CD4-positive, alpha-beta T cell treated with Interleukin-17A for 4 hours (primary cell): ENCODE measurements at regions not wholly inside any gene's neighbourhood (a gene's known extent, or its start where the extent isn't known, plus 50 kb on each side); places are given as distances from the start of the nearest gene placed in this dataset.
"Not testable (repeated sequence)": the region's sequence is repeated elsewhere in the genome, so short reads cannot be mapped to it uniquely, and the experiment has no call there.

ENCODE experiments used
- DNase-seq: peaks from one replicate; pipeline ENCODE4 v3.0.0-alpha.2; 2020; ENCODE audit warnings: mixed read lengths

DNA sequence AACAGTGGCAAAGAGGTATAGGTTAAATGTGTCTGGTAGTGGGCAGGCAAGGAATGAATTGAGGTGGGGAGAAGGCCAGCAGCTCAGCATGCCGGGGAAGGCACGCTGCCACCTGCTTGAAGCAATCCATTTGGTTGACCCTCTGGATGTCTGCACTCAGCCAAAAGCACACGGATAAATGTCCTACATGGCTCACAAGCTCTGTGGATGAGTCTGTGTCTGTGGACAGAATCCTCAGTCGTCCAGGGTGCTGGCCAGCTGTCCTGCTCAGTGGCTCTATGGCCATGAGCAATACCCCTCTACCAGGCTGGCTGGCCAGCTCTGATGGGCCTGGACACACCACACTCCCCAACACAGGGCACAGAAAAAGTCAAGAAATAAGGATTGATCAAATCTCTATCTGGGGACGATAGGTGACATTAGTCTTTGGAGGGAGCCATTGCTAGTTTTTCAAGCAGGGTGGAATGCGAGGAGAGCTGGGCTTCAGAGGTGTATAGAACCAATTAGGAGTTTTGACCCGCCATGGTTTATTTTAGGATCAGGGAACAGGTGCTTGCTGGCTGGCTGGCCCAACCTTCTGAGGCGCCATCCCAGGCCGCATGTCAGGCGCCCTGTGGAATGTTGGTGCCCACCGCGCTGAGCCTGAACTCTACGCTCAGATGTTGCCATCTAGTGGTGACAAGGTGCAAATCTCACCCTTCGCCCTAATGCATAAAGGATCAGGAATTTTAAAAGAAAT, 493.4 kb downstream of the TNS3 start:
- DNase-seq: peak; percentile 10

GRCh38 chr7:47087866-47088265, 494.0 kb downstream of the TNS3 start:
- no peak for DNase-seq

DNA sequence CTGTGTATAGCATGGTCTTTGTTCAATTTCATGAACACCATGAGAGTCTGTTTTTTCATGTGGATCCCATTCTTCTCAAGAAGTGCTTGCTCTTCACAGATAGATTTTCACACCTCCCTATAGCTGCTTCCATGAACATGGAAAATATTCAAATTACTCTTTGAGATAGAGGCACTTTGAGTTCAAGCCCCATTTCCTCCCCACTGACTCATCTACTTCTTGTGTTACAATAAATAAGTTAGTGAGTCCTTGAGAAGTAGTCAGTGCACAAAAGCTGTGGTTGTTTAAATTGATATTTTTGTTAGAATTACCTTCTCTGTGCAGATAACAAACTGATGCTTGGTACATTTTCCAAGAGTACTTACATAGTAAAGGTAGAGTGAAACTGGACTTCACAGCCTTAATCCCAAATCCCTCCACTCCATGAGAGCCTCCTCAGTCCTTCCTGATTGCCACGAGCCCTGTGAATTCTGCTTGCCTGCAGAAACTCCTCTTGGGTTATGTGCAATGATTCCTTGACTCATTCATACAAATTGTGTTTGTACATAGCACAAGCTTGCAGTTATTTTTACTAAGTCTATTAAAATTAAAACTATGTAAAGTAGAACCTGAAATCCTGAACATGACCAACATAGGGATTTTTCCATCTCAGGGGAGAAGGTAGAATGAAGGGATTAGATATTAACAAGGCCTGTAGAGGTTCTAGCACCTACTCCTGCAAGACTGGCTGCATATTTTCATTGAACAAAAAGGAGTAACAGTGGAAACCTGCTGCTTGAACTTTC, 496.2 kb downstream of the TNS3 start:
- DNase-seq: no peak

DNA sequence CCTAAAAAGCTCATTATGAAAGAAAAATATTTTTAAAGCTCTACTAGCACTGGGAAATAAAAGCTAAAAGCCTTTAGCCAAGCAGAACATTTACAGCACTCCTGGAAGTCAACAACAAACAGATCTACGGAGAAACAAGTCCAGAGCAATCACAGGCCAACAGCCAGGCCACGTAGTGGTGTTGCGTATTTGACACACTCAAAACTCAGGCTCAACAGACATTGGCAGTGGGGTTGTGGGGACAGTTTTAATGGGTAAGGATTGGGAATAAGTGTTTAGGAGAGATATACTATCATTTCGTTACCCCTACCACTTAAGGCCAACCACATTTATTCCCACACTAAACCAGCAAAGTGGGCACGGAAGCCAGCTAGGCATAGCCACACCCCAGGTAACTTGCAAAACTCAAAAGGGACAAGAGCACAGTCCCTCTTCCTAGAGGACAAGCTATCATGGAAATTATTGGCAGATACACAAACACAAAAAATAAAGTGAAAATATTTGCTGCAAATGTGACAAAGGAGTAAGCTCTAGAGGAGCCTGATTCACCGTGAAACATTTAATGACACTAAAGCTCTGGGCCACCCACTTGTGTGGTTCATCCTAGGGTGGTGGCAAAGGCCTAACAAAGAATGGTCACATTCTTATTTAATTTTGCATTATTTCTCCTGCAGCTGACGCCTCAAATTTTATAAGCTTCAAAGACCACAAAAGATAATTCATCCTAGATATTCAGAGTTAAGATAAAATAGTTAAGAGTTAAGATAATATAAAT, 498.2 kb downstream of the TNS3 start:
- no peak for DNase-seq

GRCh38 chr7:47080816-47081215, 501.1 kb downstream of the TNS3 start:
- no peak for DNase-seq

DNA sequence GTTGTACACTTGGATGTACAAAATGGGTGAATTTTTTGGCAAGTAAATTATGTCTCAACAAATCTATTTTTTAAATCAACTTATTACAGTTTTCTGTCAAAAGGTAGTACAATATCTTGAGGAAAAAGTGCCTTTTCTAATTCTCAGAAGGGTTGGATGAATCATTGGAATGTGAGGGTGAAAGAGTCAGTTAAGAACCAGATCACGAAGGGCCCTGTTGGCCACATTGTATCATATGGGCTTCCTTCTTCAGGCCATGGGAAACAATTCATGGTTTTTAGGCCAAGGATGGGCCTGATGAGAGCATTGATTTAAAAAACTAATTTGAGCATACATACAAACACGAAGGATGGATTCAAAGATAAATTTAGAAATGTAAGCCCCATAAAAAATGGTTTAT, 503.7 kb downstream of the TNS3 start:
- DNase-seq: no peak

GRCh38 chr7:47074702-47075153, 507.2 kb downstream of the TNS3 start:
- DNase-seq: no peak

- no peak for DNase-seq
Measured at GRCh38 chr7:47073284-47073683, 508.6 kb downstream of the TNS3 start.

- DNase-seq: no peak
Measured at GRCh38 chr7:47071866-47072265, 510.0 kb downstream of the TNS3 start.

GRCh38 chr7:47069385-47070076, 512.4 kb downstream of the TNS3 start:
- no peak for DNase-seq

- no peak for DNase-seq
Measured at GRCh38 chr7:47066976-47067614, 514.8 kb downstream of the TNS3 start.

GRCh38 chr7:47056731-47057130, 525.2 kb downstream of the TNS3 start:
- no peak for DNase-seq

GRCh38 chr7:47052541-47053208, 529.2 kb downstream of the TNS3 start:
- not testable (repeated sequence) for DNase-seq

DNA sequence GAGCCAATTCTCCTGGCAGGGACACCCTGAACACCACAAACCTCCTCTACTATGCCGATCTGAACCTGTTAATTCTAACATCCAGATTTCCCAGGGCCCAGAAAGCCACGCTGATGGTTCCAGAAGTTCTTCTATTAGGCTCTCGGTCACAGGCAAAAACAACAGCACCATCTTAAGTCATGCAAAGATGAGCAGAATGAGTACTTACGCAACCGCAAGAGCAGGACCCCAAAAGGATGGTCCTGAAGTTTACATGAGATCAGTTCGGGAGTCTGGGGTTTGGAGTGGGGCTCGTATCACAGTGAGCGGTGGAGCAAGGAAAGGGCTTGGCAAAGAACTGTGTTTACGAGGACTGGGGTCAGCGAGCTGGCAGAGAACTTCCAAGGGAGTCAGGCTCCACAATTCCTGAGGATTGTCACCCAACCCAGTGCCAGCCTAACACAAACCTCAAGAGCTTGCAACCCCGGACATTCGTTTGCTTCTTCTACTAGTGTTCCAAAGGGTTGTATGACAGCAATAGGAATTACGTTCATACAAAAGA, 532.6 kb downstream of the TNS3 start:
- no peak for DNase-seq

DNA sequence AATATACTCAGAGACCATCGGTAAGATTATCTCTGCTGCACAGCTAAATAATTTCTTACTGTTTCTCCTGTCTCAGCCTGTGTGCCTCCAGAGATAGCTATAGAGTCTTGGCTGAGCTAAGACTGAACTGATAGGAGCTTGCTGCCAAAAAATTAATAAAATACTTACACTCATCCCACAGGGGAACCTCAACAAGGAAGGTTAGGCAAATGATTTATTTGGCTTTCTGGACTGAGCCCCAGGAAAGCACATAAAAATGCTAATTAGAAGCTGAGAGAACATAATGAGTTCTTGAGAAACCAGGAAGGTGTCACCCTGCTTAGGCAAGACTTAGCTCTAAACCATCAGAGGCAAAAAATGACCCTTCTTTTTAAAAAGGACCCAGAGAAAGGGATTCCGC, 534.5 kb downstream of the TNS3 start:
- no peak for DNase-seq

GRCh38 chr7:47046949-47047348, 535.0 kb downstream of the TNS3 start:
- no peak for DNase-seq

DNA sequence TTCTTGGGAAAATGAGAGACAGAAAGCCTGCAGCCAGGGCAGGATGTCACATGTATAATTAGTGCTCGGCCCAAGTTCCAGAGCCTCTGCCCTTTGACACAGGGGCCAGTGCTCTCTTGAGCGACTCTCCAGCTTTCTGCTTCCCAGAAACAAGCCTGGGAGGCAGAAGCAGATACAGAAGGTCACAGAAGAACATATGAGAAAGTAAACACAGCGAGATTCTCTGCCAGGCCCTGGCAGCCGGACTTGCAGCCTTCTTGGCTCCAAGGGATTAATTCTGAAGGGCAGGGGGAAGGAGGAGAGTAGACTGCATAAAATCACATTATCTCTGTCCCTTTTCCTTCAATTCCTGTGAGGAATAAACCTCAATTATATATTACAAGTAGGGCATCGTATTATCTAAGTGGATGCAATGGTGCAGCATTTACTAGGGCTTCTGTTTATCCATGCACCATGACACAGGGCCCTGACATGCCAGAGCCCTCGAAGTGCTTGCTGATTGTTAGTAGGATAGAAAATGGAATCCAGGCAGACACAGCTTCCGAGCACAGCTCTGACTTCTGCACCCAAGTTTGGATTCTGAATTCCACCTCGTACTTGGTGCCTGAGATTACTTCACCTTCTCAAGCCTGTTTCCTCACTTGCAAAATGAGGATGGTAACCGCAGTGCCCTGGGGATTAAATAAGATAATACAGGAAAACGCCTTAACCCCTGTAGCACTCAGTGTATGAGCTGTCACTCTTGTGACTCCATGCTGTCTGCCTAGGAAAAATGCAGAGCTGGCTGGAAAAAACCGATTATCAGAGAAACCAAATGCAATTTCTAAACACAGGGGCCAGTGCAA, 536.5 kb downstream of the TNS3 start:
- no peak for DNase-seq

GRCh38 chr7:47044625-47045024, 537.3 kb downstream of the TNS3 start:
- no peak for DNase-seq

- no peak for DNase-seq
Measured at GRCh38 chr7:47043304-47043703, 538.6 kb downstream of the TNS3 start.

DNA sequence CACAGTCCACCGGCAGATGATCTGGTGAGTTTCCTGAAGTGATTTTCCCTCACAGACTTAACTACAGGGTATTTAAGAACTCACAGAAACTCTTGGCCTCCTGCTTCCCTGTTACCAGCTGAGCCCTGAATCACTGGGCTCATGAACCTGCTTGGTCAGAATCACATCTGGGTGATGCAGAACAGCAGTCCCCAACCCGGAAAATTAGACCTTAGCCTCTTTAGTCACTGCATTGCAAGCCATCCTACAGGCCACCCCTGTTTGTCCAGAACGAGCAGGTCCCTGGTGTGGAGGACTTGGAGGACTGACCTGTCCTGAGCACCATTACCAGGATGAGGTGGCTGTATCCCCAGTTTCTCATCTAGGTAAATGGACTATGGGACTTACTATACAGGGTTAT, 539.2 kb downstream of the TNS3 start:
- DNase-seq: no peak
